NCI-H1694 treated with DMSO at 0.1 percent for 48 hours (cell line): ENCODE measurements at regions not wholly inside any gene's neighbourhood (a gene's known extent, or its start where the extent isn't known, plus 50 kb on each side); places are given as distances from the start of the nearest gene placed in this dataset.
"Not testable (repeated sequence)": the region's sequence is repeated elsewhere in the genome, so short reads cannot be mapped to it uniquely, and the experiment has no call there.

ENCODE experiments used
- DNase-seq: peaks from one replicate; lab custom pipeline; 2025; lab: John Stamatoyannopoulos, UW

DNA sequence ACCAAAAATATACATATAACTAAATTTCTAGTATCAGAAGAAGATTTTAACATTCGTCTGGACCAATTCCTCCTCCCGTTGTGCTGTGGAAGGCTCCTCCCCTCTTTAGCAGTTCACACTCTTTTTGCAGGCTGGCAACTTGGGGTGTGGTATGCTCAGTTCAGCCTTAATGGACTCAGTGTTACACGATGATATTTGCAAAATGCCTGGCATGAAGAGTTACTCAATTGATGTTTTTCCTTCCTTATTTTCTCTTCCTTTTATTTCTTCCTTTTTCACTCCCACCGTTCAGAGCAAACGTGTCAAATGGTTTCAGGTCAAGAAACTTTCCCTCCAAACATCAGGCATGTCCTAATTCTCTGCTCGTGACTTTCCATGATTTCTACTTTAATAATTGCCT is 248.3 kb downstream of the PHF14 start:
- no peak for DNase-seq

- no peak for DNase-seq
These were observed 250.9 kb downstream of the PHF14 start for GRCh38 chr7:11224535-11224934.

- DNase-seq, result peak; percentile 73
These were observed 254.8 kb downstream of the PHF14 start for GRCh38 chr7:11228515-11228914.

- DNase-seq, result no peak
These were observed 257.5 kb downstream of the PHF14 start for GRCh38 chr7:11231190-11231589.

- DNase-seq, result no peak
These were observed 258.8 kb downstream of the PHF14 start for GRCh38 chr7:11232462-11232861.

DNA sequence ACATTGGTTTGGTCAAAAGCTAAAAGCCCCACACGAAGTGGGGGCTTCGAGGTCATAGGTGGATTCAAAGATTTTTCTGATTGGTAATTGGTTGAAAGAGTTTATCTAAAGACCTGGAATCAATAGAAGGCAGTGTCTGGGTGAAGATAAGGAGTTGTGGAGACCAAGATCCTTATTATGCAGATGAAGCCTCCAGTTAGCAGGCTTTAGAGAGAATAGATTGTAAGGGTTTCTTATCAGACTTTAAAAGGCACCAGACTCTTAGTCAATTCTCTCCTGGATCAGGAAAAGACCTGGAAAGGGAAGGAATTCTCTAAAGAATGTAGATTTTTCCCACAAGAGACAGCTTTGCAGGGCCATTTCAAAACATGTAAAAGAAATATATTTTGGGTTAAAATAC is 260.2 kb downstream of the PHF14 start:
- DNase-seq, result no peak

DNA sequence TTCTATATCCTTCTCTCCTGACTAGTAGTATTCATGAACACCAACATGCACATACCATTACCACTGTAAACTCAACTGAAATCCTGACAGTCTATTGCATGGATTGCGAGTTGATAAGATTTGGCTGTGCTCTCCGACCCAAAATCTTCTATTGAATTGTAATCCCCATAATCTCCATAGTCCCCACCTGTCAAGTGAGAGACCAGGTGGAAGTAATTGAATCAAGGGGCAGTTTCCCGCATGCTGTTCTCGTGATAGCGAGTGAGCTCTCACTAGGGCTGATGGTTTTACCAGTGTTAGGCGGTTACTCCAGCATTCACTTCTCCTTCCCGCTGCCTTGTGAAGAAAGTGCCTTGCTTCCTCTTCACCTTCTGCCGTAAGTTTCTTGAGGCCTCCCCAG is 261.8 kb downstream of the PHF14 start:
- DNase-seq, result no peak

GRCh38 chr7:11236680-11237079 is 263.0 kb downstream of the PHF14 start:
- DNase-seq, result no peak

- no peak for DNase-seq
These were observed 264.1 kb downstream of the PHF14 start for GRCh38 chr7:11237742-11238141.

GRCh38 chr7:11239316-11239715 is 265.6 kb downstream of the PHF14 start:
- DNase-seq, result no peak

- no peak for DNase-seq
These were observed 270.1 kb downstream of the PHF14 start for GRCh38 chr7:11243739-11244138.

- no peak for DNase-seq
These were observed 270.5 kb downstream of the PHF14 start for GRCh38 chr7:11244149-11244548.

DNA sequence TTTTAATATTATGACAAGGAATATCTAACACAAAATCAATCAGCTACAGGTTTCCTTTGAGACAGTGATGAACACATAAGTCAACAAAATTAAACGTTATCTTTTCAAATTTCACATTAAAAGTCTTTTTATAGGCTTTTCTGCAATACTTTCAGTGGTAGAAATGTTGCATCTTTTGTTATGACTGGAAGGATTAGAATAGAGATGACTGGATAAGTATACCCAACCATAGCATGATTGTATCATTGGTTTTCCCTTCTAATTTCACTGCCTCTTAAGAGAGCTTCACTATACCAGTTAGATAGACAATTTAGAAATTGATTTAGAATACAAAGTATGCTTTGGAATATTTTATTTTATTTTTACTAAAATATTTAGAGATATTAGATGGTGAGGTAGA is 273.9 kb downstream of the PHF14 start:
- no peak for DNase-seq

- no peak for DNase-seq
These were observed 277.8 kb downstream of the PHF14 start for GRCh38 chr7:11251436-11251835.

DNA sequence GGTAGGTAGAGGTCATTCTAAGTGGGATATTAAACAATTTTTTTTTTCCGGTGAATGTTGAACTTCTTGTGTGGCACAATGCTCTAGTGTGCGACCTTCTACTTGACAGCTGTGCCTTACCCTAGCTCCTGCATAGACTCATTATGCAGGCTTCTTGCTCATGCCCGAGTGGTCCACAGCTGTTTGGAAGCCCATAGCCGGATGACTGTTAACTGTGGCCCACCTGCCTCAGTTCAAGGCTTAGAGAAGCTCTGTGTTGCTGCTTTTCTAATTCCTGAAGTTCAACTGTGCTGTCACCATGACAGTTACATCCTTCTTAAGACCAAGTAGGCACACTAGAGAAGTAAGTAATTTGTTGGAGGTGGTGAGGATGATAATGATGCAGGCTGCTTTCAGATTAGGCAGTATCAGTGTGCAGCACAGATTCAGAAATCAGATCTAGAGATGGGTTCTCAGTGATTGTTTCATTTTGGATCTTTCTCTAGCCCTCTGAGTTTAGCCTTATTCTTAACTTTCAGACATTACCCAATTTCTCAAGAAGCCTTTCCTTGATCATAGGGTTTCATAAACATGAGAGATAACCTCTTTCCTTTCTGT is 278.4 kb downstream of the PHF14 start:
- no peak for DNase-seq

DNA sequence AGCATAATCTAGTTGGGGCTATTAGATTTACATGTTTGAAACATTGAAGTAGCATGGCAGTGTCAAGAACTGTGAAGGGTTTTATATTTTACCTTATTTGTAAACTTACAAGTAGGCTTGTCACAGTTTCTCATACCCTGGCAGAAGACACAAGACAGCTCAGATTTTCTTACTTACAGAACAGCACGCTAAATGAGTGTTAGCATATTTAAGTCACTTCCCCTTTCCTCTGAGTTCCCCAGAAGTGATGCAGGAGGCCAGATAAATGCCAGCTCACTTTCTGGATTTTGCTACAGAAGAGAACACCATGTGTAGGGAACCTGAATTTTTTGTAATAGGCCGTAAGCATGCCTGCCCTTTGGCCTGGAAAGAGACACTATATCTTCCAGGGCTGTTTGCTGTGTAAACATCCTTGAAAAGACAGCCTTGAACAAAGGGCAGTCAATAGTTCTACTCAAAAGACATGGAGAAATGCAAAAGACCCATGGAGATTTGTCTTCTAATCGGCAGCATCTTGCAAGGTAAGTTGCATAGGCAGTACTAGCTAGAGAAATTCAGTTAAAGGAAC is 279.1 kb downstream of the PHF14 start:
- DNase-seq, result no peak

- DNase-seq, result no peak
These were observed 282.8 kb downstream of the PHF14 start for GRCh38 chr7:11256501-11256900.

DNA sequence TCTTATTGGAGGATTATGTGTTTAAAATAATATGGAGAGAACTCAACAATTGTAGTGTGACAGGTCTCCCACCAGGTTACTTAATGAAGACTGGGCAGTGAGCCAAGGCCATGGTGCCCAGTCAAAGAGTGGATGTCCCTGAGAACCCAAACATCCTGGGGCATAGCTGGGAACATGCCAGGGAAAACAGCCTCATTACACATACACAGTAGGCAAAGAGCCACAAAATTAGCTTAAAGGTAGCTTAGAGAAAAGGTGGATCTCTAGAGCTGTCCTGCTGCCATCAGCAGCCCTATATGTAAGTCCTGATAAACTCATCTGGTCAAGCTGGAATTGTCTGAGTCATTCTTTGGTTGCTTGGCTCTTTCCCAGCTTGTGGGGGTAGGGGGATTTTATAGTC is 287.8 kb downstream of the PHF14 start:
- peak; percentile 37 for DNase-seq

GRCh38 chr7:11266101-11266500 is 292.4 kb downstream of the PHF14 start:
- no peak for DNase-seq

DNA sequence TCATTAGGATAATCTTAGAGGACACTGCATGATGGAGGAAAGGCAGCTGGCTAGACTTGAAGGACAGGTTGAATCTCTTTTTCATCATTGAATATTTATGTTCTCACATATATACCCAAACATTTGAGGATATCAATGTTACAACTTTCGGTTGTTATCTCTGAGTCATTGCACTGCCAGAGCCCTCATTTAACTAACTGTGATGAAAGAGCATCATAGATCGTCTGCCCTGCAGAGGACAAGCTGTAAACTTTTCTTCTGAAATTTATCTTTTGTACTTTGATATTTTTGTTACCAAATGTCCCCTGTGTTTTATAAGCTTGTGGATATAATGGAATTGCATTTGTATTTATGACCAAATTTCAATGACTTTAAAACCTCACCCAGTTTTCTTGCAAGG is 298.7 kb downstream of the PHF14 start:
- DNase-seq, result no peak

DNA sequence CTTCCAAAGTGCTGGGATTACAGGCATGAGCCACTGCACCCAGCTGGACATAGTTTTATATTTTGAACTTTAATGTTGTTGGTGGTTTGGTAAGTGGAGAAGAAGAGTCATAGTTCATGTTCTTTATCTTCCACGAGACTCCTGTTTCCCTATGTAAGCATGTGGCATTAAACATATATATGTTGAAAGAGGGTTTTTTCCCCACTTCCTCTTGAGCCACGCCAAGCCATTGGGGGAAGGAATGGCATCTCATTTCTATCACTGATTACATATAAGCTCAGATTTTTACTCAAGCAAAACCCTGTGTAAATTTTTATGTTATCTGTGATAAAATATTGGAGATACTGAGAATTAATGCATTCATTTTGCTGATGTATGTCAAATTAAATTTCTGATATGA is 300.4 kb downstream of the PHF14 start:
- no peak for DNase-seq

GRCh38 chr7:11281953-11282352 is 308.3 kb downstream of the PHF14 start:
- DNase-seq, result no peak

GRCh38 chr7:11283584-11283983 is 309.9 kb downstream of the PHF14 start:
- not testable (repeated sequence) for DNase-seq

- no peak for DNase-seq
These were observed 317.2 kb downstream of the PHF14 start for GRCh38 chr7:11290863-11291262.
